Peyer's patch (tissue), 4 donors: ENCODE measurements at regions not wholly inside any gene's neighbourhood (a gene's known extent, or its start where the extent isn't known, plus 50 kb on each side); places are given as distances from the start of the nearest gene placed in this dataset.
"Not testable (repeated sequence)": the region's sequence is repeated elsewhere in the genome, so short reads cannot be mapped to it uniquely, and the experiment has no call there.

Experiments
- CTCF ChIP-seq, 6 experiments: fragments of 450-650 bp in 4 of 6; fragments of 200-600 bp in 2 of 6; sonication (generic) in 1 of 6; IDR thresholded peaks; one replicate each; pipeline ENCODE4 v1.5.1; 2017 to 2019; ENCODE audit warnings: antibody characterized with exemption in 6 of 6, mild to moderate bottlenecking in 3 of 6, moderate library complexity in 1 of 6
- POLR2A ChIP-seq, 2 donors: fragments of 450-650 bp; IDR thresholded peaks; one replicate each; pipeline ENCODE4 v1.5.1; 2017; ENCODE audit warnings: antibody characterized with exemption in 2 of 2, mild to moderate bottlenecking in 2 of 2, moderate library complexity in 2 of 2

GRCh38 chr16:85230764-85231383 lies 118.6 kb upstream of the CIBAR2 start:
- TF ChIP-seq CTCF, POLR2A (IDR thresholded peaks at IDR 0.05): not testable (repeated sequence)
